ENCODE measurements at regions not wholly inside any gene's neighbourhood (a gene's known extent, or its start where the extent isn't known, plus 50 kb on each side); places are given as distances from the start of the nearest gene placed in this dataset.

GRCh38 chr15:35151381-35151780 is 66.3 kb upstream of the NANOGP8 start:
- TF ChIP-seq GATA2 (IDR thresholded peaks at IDR 0.05; ENCODE audit: low read depth, low read length) (no peak), GATA3 (IDR thresholded peaks at IDR 0.05; ENCODE audit: low read depth, low read length) (no peak)

Measured in SH-SY5Y (cell line).